Body of pancreas (tissue), 4 donors: ENCODE measurements at regions not wholly inside any gene's neighbourhood (a gene's known extent, or its start where the extent isn't known, plus 50 kb on each side); places are given as distances from the start of the nearest gene placed in this dataset.
A peak's percentile ranks its signal among the peaks of the same experiment; 100 is the strongest.
"Not testable (repeated sequence)": the region's sequence is repeated elsewhere in the genome, so short reads cannot be mapped to it uniquely, and the experiment has no call there.

Source experiments
- ATAC-seq: fragments of 150-250 bp; one replicate; pipeline ENCODE4 v1.9.1; 2016
- DNase-seq, 4 donors: peaks; one replicate each; pipeline ENCODE4 v3.0.0-alpha.2; 2019
- H3K27ac ChIP-seq, 4 donors: fragments of 200-600 bp; sonication (generic); 1 replicate in 3 of 4; 2 replicates in 1 of 4; pipeline versions ENCODE4 v1.5.1 to v1.6.1; 2016 to 2019; ENCODE audit warnings: mild to moderate bottlenecking in 1 of 4, mixed read lengths in 1 of 4, moderate library complexity in 1 of 4
- H3K27me3 ChIP-seq, 2 donors: fragments of 200-600 bp; sonication (generic); one replicate each; pipeline ENCODE4 v1.6.0; 2016; ENCODE audit warnings: mild to moderate bottlenecking in 1 of 2
- H3K36me3 ChIP-seq, 2 donors: fragments of 200-600 bp; sonication (generic); replicated peaks in 1 of 2; 2 replicates each; pipeline ENCODE4 v1.5.1; 2016; ENCODE audit warnings: low read depth in 2 of 2; ENCODE audit not compliant: insufficient read depth in 1 of 2
- H3K4me1 ChIP-seq: fragments of 200-600 bp; sonication (generic); one replicate; pipeline ENCODE4 v1.6.0; 2016
- H3K4me3 ChIP-seq, 2 donors: fragments of 200-600 bp; sonication (generic); 1 replicate in 1 of 2; 2 replicates in 1 of 2; pipeline ENCODE4 v1.5.1; 2016 to 2019
- H3K9me3 ChIP-seq, 3 donors: fragments of 200-600 bp; sonication (generic); 1 replicate in 2 of 3; 2 replicates in 1 of 3; pipeline ENCODE4 v1.5.1; 2016
- CTCF ChIP-seq, 7 experiments: fragments of 450-650 bp in 4 of 7; fragments of 200-600 bp in 3 of 7; sonication (generic) in 3 of 7; IDR thresholded peaks; one replicate each; pipeline ENCODE4 v1.5.1; 2016 to 2019; ENCODE audit warnings: antibody characterized with exemption in 7 of 7
- POLR2A ChIP-seq, 3 donors: fragments of 450-650 bp; IDR thresholded peaks; one replicate each; pipeline ENCODE4 v1.6.1; 2016; ENCODE audit warnings: antibody characterized with exemption in 3 of 3, mild to moderate bottlenecking in 2 of 3
- WGBS, 2 donors: methylation state at CpG; one replicate each; pipeline ENCODE4 v1.1.5; 2017; 5-methylcytosine and 5-hydroxymethylcytosine counted together
- intact Hi-C: fragments of 100-400 bp; cut with DNase I; formaldehyde crosslinking; loops from one replicate; pipeline ENCODE4 v1.15.1; 2023

- H3K4me3 ChIP-seq, DNase-seq, intact Hi-C loops, H3K4me1 ChIP-seq, H3K9me3 ChIP-seq, H3K36me3 ChIP-seq, H3K27me3 ChIP-seq, ATAC-seq, H3K27ac ChIP-seq: not testable (repeated sequence)
- WGBS, 2 donors, result 73 to 75% methylated on average over 6 of the region's 6 CpGs
- peak in 1 of 7 experiments; percentile 8 for TF ChIP-seq CTCF (IDR thresholded peaks at IDR 0.05)
Measured at GRCh38 chr6:19904408-19904807, 67.2 kb downstream of the ID4 start.

GRCh38 chr6:19905584-19905983, 68.4 kb downstream of the ID4 start:
- TF ChIP-seq POLR2A (IDR thresholded peaks at IDR 0.05) (no peak), CTCF (IDR thresholded peaks at IDR 0.05) (no peak)
- no peak for ATAC-seq
- H3K9me3 ChIP-seq, result no peaks in the 10 kb centered on the region
- DNase-seq, result no peak
- WGBS, 2 donors, result 50 to 67% methylated on average over 1 of the region's 1 CpG
- H3K4me3 ChIP-seq, result no peak overlapping the region
- no peaks in the 10 kb centered on the region for H3K36me3 ChIP-seq
- H3K27ac ChIP-seq, result no peak overlapping the region
- H3K27me3 ChIP-seq, result no peaks in the 10 kb centered on the region
- intact Hi-C loops, result no loop called here
- no peaks in the 10 kb centered on the region for H3K4me1 ChIP-seq

GRCh38 chr6:19906171-19906570, 69.0 kb downstream of the ID4 start:
- no peak for DNase-seq
- Histone ChIP-seq H3K4me1 (no peaks in the 10 kb centered on the region), H3K27me3 (no peaks in the 10 kb centered on the region), H3K27ac (no peak overlapping the region), H3K9me3 (no peaks in the 10 kb centered on the region), H3K4me3 (no peak overlapping the region), H3K36me3 (no peaks in the 10 kb centered on the region)
- intact Hi-C loops, result no loop called here
- TF ChIP-seq POLR2A (IDR thresholded peaks at IDR 0.05), result no peak
- no peak for TF ChIP-seq CTCF (IDR thresholded peaks at IDR 0.05)
- ATAC-seq, result no peak
- WGBS, 2 donors, result 73 to 77% methylated on average over 3 of the region's 3 CpGs

- WGBS, 2 donors, result 70 to 72% methylated on average over 3 of the region's 3 CpGs
- Histone ChIP-seq H3K27ac (no peak overlapping the region), H3K4me1 (no peaks in the 10 kb centered on the region), H3K36me3 (no peaks in the 10 kb centered on the region), H3K9me3 (no peaks in the 10 kb centered on the region), H3K27me3 (no peaks in the 10 kb centered on the region), H3K4me3 (no peak overlapping the region)
- TF ChIP-seq CTCF (IDR thresholded peaks at IDR 0.05), result no peak
- TF ChIP-seq POLR2A (IDR thresholded peaks at IDR 0.05), result no peak
- ATAC-seq, result no peak
- DNase-seq, result no peak
- intact Hi-C loops, result no loop called here
Measured at GRCh38 chr6:19911223-19911622, 74.1 kb downstream of the ID4 start.

GRCh38 chr6:19918436-19918835, 81.3 kb downstream of the ID4 start:
- DNase-seq (no peak), ATAC-seq (no peak)
- WGBS, 2 donors, result 73 to 88% methylated on average over 1 of the region's 1 CpG
- no peak overlapping the region for H3K27ac ChIP-seq
- H3K9me3 ChIP-seq, result no peaks in the 10 kb centered on the region
- no peaks in the 10 kb centered on the region for H3K4me1 ChIP-seq
- no peak for TF ChIP-seq CTCF (IDR thresholded peaks at IDR 0.05)
- no peak for TF ChIP-seq POLR2A (IDR thresholded peaks at IDR 0.05)
- no peaks in the 10 kb centered on the region for H3K36me3 ChIP-seq
- no peaks in the 10 kb centered on the region for H3K27me3 ChIP-seq
- intact Hi-C loops, result no loop called here
- no peak overlapping the region for H3K4me3 ChIP-seq
